GM21390 (cell line): ENCODE measurements at regions not wholly inside any gene's neighbourhood (a gene's known extent, or its start where the extent isn't known, plus 50 kb on each side); places are given as distances from the start of the nearest gene placed in this dataset.
"Not testable (repeated sequence)": the region's sequence is repeated elsewhere in the genome, so short reads cannot be mapped to it uniquely, and the experiment has no call there.

Experiments
- ATAC-seq: cut with Tn5 transposase; IDR thresholded peaks from one replicate; pipeline ENCODE4 v1.9.1; 2021; ENCODE audit not compliant: unreplicated experiment

- ATAC-seq, result no peak
Observed at GRCh38 chr12:94916663-94917062, 86.8 kb downstream of the NDUFA12 start.

GRCh38 chr12:94909663-94910062, 93.8 kb downstream of the NDUFA12 start:
- ATAC-seq, result no peak

- ATAC-seq, result not testable (repeated sequence)
Observed at GRCh38 chr12:94905749-94906148, 97.7 kb downstream of the NDUFA12 start.

- no peak for ATAC-seq
Observed at GRCh38 chr12:94900496-94900895, 103.0 kb downstream of the NDUFA12 start.

DNA sequence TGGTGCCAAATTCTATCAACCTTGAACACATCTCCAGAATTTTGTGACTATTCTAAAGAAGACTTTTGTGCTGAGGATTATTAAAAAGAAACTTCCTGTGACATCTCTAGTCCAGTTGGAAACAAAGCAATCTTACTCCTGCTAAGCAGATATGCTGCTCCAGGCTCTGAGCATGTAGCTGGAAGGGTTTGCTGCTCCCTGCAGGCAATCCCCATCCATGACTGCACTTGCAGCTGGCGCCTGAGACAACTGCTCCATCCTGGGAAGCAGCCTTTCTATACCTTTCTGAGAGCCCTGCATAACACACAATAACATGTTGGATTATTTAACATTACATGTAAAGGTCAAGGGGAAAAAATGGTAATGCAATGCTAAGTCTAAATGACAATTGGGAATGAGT, 105.1 kb downstream of the NDUFA12 start:
- no peak for ATAC-seq

DNA sequence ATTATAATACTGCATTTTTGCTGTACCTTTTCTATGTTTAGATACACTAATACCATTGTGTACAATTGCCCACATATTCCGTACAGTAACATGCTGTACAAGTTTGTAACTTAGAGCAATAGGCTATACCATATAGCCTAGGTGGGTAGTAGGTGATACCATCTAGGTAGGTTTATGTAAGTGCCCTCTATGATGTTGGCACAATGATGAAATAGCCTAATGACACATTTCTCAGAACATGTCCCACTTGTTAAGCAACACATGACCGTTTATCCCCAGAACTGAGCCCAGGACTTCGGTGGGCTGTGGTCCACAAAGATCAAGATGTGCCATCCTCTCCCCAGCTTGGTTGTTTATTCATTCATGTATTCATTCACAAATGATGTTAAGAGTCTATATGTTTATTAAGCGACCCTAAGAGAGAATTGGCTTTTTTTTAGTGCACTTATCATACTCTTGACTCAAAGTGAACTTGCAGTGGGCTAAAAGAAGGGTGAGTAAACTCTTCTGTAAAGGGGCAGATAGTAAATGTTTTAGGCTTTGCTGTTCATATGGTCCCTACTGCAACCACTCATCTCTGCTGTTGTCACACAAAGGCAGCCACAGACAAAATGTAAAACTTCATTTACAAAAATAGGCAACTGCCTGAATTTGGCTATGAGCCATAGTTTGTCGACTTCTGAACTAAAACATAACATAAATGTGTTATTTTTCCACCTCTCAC, 110.8 kb downstream of the NDUFA12 start:
- no peak for ATAC-seq

- ATAC-seq, result no peak
Observed at GRCh38 chr12:94889445-94890210, 113.9 kb downstream of the NDUFA12 start.

GRCh38 chr12:94879542-94879941, 124.0 kb downstream of the NDUFA12 start:
- ATAC-seq, result no peak

- ATAC-seq, result peak; percentile 34
Observed at GRCh38 chr12:94875525-94875924, 128.0 kb downstream of the NDUFA12 start.

GRCh38 chr12:94874518-94875302, 128.8 kb downstream of the NDUFA12 start:
- ATAC-seq, result no peak

GRCh38 chr12:94873734-94874517, 129.6 kb downstream of the NDUFA12 start:
- peak; percentile 1 for ATAC-seq

GRCh38 chr12:94872971-94873733, 130.3 kb downstream of the NDUFA12 start:
- peak; percentile 79 for ATAC-seq

- no peak for ATAC-seq
Observed at GRCh38 chr12:94872671-94872970, 130.9 kb downstream of the NDUFA12 start.

DNA sequence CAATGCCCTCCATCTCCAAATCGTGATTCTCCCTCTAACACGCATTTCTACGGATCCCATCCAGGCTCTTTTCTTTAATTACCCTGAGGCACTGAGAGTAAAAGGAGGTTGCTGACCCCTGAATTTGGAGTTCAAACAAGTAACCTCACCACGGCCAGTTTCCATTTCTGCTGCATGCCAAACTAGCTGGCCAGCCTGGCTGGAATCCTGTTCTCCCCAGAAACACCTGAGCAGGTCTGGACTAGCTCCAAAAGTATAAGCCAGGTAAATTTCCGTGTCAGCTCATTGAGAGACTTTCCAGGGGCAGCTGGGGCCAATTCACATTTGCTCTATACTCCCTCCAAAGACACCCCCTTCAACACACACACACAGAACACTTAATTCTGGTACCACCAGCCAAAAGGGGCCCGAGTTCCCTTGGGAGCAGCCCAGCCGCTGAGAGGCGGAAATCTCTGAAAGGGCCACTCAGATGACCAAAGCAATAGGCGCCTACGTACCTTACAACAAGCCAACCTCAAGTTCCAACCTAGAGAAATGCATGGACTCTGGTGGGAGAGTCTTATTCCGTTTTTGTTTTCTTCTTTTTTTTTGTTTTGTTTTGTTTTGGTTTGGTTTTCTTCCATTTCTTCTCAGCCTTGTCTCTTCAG, 131.4 kb downstream of the NDUFA12 start:
- no peak for ATAC-seq

DNA sequence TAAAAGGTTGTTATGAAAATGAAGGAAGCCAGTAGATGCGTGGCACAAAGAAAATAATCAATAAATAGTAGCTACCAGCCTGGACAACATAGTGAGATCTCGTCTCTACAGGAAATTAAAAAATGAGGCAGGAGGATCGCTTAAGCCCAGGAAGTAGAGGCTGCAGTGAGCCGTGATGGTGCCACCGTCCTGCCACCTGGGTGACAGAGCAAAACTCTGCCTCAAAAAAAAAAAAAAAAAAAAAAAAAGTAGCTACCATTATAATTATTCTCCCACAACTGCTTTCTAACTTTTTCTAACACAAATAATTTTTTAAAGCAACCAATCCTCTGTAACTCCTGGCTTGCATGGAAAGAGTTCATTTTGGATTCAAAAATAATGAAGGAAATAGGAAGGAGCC, 133.0 kb downstream of the NDUFA12 start:
- ATAC-seq, result no peak

- ATAC-seq, result no peak
Observed at GRCh38 chr12:94868161-94868560, 135.3 kb downstream of the NDUFA12 start.

- no peak for ATAC-seq
Observed at GRCh38 chr12:94867066-94867855, 136.2 kb downstream of the NDUFA12 start.

DNA sequence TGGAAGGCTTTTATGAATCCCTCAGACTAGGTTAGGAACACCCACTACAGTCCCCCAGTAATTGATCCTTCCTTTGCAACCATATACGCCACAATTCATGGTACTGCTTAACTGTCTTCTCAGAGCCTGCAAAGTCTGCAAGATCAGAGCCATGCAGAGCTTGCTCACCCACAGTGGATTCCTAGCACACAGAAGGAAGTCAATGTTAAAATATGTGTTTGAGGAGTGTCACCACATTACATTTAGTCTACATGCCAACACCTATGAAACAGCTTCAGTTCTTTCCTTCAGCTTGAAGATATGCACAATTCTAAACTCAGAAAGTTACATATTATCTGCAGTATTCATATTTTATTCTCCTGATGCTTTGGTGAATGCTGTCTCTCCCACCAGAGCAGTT, 138.5 kb downstream of the NDUFA12 start:
- ATAC-seq, result no peak
